Psoas muscle (tissue), 7 donors: ENCODE measurements at regions not wholly inside any gene's neighbourhood (a gene's known extent, or its start where the extent isn't known, plus 50 kb on each side); places are given as distances from the start of the nearest gene placed in this dataset.

Experiments
- ATAC-seq, 4 donors: fragments of 200-7000 bp; cut with Tn5 transposase; one replicate each; pipeline ENCODE4 v1.9.1; 2020; ENCODE audit warnings: moderate library complexity in 3 of 4, mild to moderate bottlenecking in 2 of 4
- DNase-seq, 2 donors: peaks; one replicate each; pipeline ENCODE4 v3.0.0-alpha.2; 2020
- H3K27ac ChIP-seq: fragments of 200-600 bp; one replicate; pipeline ENCODE4 v1.8.0; 2022
- H3K27me3 ChIP-seq, 3 donors: fragments of 200-600 bp in 1 of 3; one replicate each; pipeline versions ENCODE4 v1.6.1 to v1.8.0; 2013 to 2022; ENCODE audit warnings: low read length in 2 of 3, mild to moderate bottlenecking in 2 of 3, moderate library complexity in 1 of 3; ENCODE audit not compliant: insufficient read depth in 3 of 3
- H3K36me3 ChIP-seq, 2 donors: fragments of 200-600 bp in 1 of 2; one replicate each; pipeline versions ENCODE4 v1.6.1 to v1.8.0; 2013 to 2022; ENCODE audit warnings: low read depth in 1 of 2, mild to moderate bottlenecking in 1 of 2, moderate library complexity in 1 of 2; ENCODE audit not compliant: insufficient read depth in 1 of 2
- H3K4me1 ChIP-seq: fragments of 200-600 bp; one replicate; pipeline ENCODE4 v1.8.0; 2022
- H3K4me3 ChIP-seq: fragments of 200-600 bp; one replicate; pipeline ENCODE4 v1.8.0; 2022; ENCODE audit warnings: mild to moderate bottlenecking
- H3K9me3 ChIP-seq: fragments of 200-600 bp; one replicate; pipeline ENCODE4 v1.8.0; 2022
- WGBS, 3 donors: extraction: QIAGEN DNeasy Blood & Tissue Kit; methylation state at CpG; one replicate each; pipeline versions ENCODE4 v1.1.6 to v1.1.7; 2013; 5-methylcytosine and 5-hydroxymethylcytosine counted together
- intact Hi-C, 2 donors: fragments of 100-400 bp; cut with DNase I; formaldehyde crosslinking; loops; one replicate each; pipeline versions ENCODE4 v1.11.0 to v1.14.2; 2022
- TF ChIP-seq, protein P1 (sequence below): fragments of 200-600 bp; IDR thresholded peaks from one replicate; pipeline ENCODE4 v1.8.0; 2022; ENCODE audit warnings: antibody characterized with exemption
- donor health status: healthy with polysubstance abuse.
- donor health status: DM: no; HTN: no; CAD: no; lungs with moderate emphysema.
- donor health status: Bipolar disorder and iron deficiency.
- donor health status: healthy.
- donor health status: DM: yes; HTN: yes; CAD: no.
- donor health status: DM: no; HTN: no; CAD: no.
- donor health status: DM: yes; HTN: yes; CAD: no.

DNA sequence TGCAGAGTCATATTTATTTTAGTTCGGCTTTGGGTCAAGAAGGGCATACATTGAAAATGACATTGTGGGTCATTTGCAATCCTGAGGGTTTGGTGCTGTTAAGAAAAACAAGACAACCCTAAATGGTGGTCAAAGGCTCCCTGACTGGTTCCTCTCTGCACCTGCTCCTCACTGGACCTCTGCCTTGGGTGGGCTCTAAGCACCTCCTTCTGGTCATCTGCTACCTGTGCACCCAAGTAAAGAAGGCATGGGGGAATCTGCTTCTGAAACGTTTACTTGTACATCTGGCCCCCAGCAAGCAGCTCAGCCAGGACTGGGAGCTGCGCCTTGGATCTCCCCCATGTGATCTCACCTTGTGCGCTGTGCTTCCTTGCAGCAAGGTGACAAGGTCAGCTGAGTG lies 55.2 kb upstream of the MAL start:
- Histone ChIP-seq H3K27me3 (peaks cover 0 to 14% (median 6%) of the 10 kb centered on the region in 3 donors), H3K9me3 (no peaks in the 10 kb centered on the region), H3K4me3 (no peak overlapping the region), H3K27ac (no peak overlapping the region), H3K36me3 (no peaks in the 10 kb centered on the region), H3K4me1 (no peaks in the 10 kb centered on the region)
- DNase-seq (no peak), ATAC-seq (no peak)
- 64 to 71% (median 66%) methylated on average over 4 of the region's 4 CpGs for WGBS, 3 donors
- intact Hi-C loops, result no loop called here
- TF ChIP-seq, protein P1, sequence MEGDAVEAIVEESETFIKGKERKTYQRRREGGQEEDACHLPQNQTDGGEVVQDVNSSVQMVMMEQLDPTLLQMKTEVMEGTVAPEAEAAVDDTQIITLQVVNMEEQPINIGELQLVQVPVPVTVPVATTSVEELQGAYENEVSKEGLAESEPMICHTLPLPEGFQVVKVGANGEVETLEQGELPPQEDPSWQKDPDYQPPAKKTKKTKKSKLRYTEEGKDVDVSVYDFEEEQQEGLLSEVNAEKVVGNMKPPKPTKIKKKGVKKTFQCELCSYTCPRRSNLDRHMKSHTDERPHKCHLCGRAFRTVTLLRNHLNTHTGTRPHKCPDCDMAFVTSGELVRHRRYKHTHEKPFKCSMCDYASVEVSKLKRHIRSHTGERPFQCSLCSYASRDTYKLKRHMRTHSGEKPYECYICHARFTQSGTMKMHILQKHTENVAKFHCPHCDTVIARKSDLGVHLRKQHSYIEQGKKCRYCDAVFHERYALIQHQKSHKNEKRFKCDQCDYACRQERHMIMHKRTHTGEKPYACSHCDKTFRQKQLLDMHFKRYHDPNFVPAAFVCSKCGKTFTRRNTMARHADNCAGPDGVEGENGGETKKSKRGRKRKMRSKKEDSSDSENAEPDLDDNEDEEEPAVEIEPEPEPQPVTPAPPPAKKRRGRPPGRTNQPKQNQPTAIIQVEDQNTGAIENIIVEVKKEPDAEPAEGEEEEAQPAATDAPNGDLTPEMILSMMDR, result no peak
